Cardiac muscle cell (in vitro differentiated cells and primary cell): ENCODE measurements at regions not wholly inside any gene's neighbourhood (a gene's known extent, or its start where the extent isn't known, plus 50 kb on each side); places are given as distances from the start of the nearest gene placed in this dataset.

Experiments used
- DNase-seq, 2 donors: peaks; one replicate each; pipeline versions ENCODE4 v3.0.0 to v3.0.0-alpha.2; 2010 to 2017; ENCODE audit warnings: low read depth in 1 of 2, low spot score in 1 of 2
- H3K27ac ChIP-seq: fragments of 200-600 bp; sonication (generic); 2 replicates; pipeline ENCODE4 v1.5.1; 2016
- H3K27me3 ChIP-seq: fragments of 200-600 bp; sonication (generic); 2 replicates; pipeline ENCODE4 v1.6.0; 2016; ENCODE audit warnings: control low read depth
- H3K36me3 ChIP-seq: fragments of 200-600 bp; sonication (generic); 2 replicates; pipeline ENCODE4 v1.5.1; 2016; ENCODE audit warnings: control low read depth
- H3K4me1 ChIP-seq: fragments of 200-600 bp; sonication (generic); 2 replicates; pipeline ENCODE4 v1.8.1; 2017; ENCODE audit warnings: low read depth, mild to moderate bottlenecking, mixed run types
- H3K4me3 ChIP-seq: fragments of 200-600 bp; sonication (generic); 2 replicates; pipeline ENCODE4 v1.5.1; 2016; ENCODE audit warnings: mild to moderate bottlenecking
- H3K9me3 ChIP-seq: fragments of 200-600 bp; sonication (generic); 2 replicates; pipeline ENCODE4 v1.5.1; 2017; ENCODE audit warnings: low read depth, mild to moderate bottlenecking, control low read depth
- CTCF ChIP-seq: IDR thresholded peaks from 2 replicates; pipeline ENCODE4 v1.5.1; 2012; ENCODE audit warnings: low read depth, mild to moderate bottlenecking, low read length

DNA sequence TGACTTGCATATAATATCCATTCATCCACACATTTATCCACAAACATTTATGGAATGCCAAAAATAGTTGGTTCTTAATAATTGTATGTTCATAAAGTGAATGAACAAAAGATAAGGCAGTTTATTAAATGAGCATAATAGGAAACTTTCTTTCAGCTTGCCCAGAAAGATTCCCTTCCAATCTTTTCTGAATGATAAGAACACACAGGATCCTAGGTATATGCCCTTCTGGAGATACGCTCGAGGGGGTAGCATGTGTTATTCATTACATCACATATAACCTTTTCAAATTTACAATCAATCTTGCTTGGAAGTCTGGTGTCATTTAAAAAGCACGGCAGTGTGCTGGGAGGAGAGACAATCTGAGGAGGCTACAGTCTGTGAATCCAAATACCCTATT lies 80.4 kb upstream of the PDK4 start:
- Histone ChIP-seq H3K9me3 (no peaks in the 10 kb centered on the region), H3K4me1 (no peaks in the 10 kb centered on the region), H3K36me3 (no peaks in the 10 kb centered on the region), H3K27ac (no peak overlapping the region), H3K27me3 (no peaks in the 10 kb centered on the region), H3K4me3 (no peak overlapping the region)
- DNase-seq, result no peak
- TF ChIP-seq CTCF, result no peak

DNA sequence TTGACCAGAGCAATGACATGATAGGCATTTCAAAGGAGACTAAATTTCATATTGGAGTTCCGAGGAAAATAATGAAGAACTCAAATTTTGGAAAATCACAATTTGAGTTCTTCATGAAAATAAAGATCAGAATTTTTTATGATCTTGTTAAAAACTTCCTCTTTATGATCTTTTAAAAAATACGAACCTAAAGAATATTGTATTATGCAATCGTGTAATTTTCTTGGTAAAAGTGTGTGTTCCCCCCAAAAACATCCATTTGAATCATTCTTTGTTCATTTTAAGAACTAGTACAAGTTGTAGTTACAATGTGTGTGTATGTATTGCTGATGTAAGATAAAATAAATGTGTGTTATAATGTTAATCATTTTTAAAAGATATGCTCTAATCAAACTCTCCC lies 79.3 kb upstream of the PDK4 start:
- no peak for TF ChIP-seq CTCF
- H3K9me3 ChIP-seq, result no peaks in the 10 kb centered on the region
- H3K4me1 ChIP-seq, result no peaks in the 10 kb centered on the region
- H3K4me3 ChIP-seq, result no peak overlapping the region
- H3K27ac ChIP-seq, result no peak overlapping the region
- no peaks in the 10 kb centered on the region for H3K27me3 ChIP-seq
- no peaks in the 10 kb centered on the region for H3K36me3 ChIP-seq
- DNase-seq, result no peak

DNA sequence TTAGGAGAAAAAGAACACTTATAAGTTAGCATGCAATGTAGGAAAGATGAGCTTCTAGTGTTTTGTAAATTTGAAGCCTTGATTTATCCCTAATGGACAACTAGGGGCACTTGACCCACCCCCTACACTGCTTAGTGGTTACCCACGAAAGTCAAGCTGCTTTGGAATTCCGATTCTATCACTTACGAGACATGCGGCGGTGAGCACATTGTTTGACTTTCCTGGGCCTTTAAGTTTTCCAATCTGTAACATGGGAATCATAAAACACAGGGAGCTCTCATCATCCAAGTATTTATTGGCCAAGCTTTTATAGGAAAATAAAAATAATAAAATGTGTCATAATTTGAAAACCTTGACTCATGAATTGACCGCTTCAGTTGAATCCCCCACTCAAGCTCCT lies 78.7 kb upstream of the PDK4 start:
- Histone ChIP-seq H3K27me3 (no peaks in the 10 kb centered on the region), H3K4me3 (no peak overlapping the region), H3K4me1 (no peaks in the 10 kb centered on the region), H3K9me3 (no peaks in the 10 kb centered on the region), H3K36me3 (no peaks in the 10 kb centered on the region), H3K27ac (no peak overlapping the region)
- no peak for TF ChIP-seq CTCF
- DNase-seq, result no peak

- no peak for TF ChIP-seq CTCF
- no peaks in the 10 kb centered on the region for H3K4me1 ChIP-seq
- no peak overlapping the region for H3K27ac ChIP-seq
- H3K36me3 ChIP-seq, result no peaks in the 10 kb centered on the region
- H3K4me3 ChIP-seq, result no peak overlapping the region
- DNase-seq, result no peak
- H3K9me3 ChIP-seq, result no peaks in the 10 kb centered on the region
- no peaks in the 10 kb centered on the region for H3K27me3 ChIP-seq
Measured at GRCh38 chr7:95674101-95674500, 77.8 kb upstream of the PDK4 start.

DNA sequence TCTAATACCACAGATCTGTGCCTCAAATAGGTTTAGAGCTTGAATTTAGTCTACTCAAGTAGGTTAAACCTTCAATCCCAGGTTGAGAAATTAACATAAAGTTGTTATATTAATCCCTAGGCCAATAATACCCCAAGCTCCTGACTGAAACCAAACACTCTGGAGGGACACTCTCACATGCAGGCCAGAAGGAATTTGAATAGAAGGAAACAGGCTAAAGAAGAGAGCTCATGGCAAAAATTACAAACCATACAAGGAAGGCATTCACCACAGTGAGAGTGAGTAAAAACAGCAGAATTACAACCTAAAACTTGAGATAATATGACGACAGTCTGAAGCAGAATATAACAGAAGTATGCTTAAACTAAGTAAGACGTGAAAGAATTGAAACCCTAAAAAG lies 76.1 kb upstream of the PDK4 start:
- no peak for TF ChIP-seq CTCF
- no peak for DNase-seq

DNA sequence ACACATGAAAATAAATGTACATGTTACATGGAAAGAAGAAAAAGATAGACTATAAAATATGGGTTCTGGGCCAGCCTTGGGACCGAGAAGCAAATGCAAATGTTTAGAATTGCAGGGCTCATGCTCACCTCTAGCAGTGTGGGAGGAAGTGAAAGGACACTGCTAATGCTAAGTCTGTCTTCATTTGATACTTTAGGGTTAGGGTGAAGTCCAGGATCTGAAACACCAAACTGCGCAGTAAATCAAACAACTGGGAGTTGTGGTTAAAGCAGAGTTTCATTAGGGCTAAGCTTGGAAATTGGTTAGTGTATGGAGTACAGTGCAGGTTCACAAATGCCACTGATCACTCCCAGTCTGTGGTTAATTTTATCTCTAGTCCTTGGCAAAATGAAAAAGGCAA lies 73.2 kb upstream of the PDK4 start:
- Histone ChIP-seq H3K4me1 (no peaks in the 10 kb centered on the region), H3K4me3 (no peak overlapping the region), H3K27ac (no peak overlapping the region), H3K27me3 (no peaks in the 10 kb centered on the region), H3K9me3 (no peaks in the 10 kb centered on the region), H3K36me3 (no peaks in the 10 kb centered on the region)
- no peak for TF ChIP-seq CTCF
- DNase-seq, result no peak

More for the DNA sequence above, 76.1 kb upstream of the PDK4 start:
- Histone ChIP-seq H3K4me1 (no peaks in the 10 kb centered on the region), H3K4me3 (no peak overlapping the region), H3K36me3 (no peaks in the 10 kb centered on the region), H3K9me3 (no peaks in the 10 kb centered on the region), H3K27ac (no peak overlapping the region), H3K27me3 (no peaks in the 10 kb centered on the region)
